ENCODE measurements at regions not wholly inside any gene's neighbourhood (a gene's known extent, or its start where the extent isn't known, plus 50 kb on each side); places are given as distances from the start of the nearest gene placed in this dataset.

DNA sequence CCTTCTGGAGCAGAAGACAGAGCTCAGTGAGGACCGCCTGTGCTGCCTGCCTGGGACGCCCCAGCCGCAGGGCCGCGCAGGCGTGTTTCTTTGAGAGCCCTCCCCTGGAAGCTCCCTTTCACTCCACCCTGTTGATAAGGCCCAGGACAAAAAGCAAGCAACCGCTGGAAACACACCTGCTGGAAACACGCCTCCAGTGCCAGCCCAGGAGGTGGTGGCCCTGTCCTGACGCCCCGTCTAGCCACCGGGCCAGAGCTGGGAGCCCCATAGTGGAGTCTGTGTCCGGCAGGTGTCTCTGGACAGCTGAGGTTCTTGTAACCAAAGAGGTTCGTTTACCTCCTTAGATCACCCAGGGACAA, 173.8 kb downstream of the KATNAL1 start:
- TF ChIP-seq, protein P1, sequence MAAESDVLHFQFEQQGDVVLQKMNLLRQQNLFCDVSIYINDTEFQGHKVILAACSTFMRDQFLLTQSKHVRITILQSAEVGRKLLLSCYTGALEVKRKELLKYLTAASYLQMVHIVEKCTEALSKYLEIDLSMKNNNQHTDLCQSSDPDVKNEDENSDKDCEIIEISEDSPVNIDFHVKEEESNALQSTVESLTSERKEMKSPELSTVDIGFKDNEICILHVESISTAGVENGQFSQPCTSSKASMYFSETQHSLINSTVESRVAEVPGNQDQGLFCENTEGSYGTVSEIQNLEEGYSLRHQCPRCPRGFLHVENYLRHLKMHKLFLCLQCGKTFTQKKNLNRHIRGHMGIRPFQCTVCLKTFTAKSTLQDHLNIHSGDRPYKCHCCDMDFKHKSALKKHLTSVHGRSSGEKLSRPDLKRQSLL (tag by site-specific recombination; IDR thresholded peaks at IDR 0.05), result no peak
- TF ChIP-seq ZNF274 (IDR thresholded peaks at IDR 0.05; ENCODE audit: low read length) (no peak), ZNF274 (tag by site-specific recombination; IDR thresholded peaks at IDR 0.05; ENCODE audit: borderline replicate concordance) (no peak), ZNF561 (tag by site-specific recombination; IDR thresholded peaks at IDR 0.05; ENCODE audit: borderline replicate concordance) (no peak), MZF1 (tag by site-specific recombination; IDR thresholded peaks at IDR 0.05; ENCODE audit: borderline replicate concordance) (no peak)
- TF ChIP-seq, protein P2, sequence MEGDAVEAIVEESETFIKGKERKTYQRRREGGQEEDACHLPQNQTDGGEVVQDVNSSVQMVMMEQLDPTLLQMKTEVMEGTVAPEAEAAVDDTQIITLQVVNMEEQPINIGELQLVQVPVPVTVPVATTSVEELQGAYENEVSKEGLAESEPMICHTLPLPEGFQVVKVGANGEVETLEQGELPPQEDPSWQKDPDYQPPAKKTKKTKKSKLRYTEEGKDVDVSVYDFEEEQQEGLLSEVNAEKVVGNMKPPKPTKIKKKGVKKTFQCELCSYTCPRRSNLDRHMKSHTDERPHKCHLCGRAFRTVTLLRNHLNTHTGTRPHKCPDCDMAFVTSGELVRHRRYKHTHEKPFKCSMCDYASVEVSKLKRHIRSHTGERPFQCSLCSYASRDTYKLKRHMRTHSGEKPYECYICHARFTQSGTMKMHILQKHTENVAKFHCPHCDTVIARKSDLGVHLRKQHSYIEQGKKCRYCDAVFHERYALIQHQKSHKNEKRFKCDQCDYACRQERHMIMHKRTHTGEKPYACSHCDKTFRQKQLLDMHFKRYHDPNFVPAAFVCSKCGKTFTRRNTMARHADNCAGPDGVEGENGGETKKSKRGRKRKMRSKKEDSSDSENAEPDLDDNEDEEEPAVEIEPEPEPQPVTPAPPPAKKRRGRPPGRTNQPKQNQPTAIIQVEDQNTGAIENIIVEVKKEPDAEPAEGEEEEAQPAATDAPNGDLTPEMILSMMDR (tag by site-specific recombination; IDR thresholded peaks at IDR 0.05), result no peak
- TF ChIP-seq, protein P3, sequence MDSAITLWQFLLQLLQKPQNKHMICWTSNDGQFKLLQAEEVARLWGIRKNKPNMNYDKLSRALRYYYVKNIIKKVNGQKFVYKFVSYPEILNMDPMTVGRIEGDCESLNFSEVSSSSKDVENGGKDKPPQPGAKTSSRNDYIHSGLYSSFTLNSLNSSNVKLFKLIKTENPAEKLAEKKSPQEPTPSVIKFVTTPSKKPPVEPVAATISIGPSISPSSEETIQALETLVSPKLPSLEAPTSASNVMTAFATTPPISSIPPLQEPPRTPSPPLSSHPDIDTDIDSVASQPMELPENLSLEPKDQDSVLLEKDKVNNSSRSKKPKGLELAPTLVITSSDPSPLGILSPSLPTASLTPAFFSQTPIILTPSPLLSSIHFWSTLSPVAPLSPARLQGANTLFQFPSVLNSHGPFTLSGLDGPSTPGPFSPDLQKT (IDR thresholded peaks at IDR 0.05; ENCODE audit: borderline replicate concordance, low read depth, low read length), result no peak
